HEK293T (cell line): ENCODE measurements at regions not wholly inside any gene's neighbourhood (a gene's known extent, or its start where the extent isn't known, plus 50 kb on each side); places are given as distances from the start of the nearest gene placed in this dataset.

Source experiments
- CTCF ChIA-PET: fragments of 350-600 bp; formaldehyde crosslinking; extraction: SDS; loops from one replicate; lab custom pipeline; 2021; ENCODE audit warnings: antibody characterized with exemption, inconsistent platforms; lab: Yijun Ruan, JAX
- POLR2A ChIA-PET: fragments of 350-600 bp; formaldehyde crosslinking; extraction: SDS; loops from one replicate; lab custom pipeline; 2020; ENCODE audit warnings: antibody characterized with exemption, inconsistent platforms; lab: Yijun Ruan, JAX
- DNase-seq: peaks from one replicate; pipeline ENCODE4 v3.0.0; 2012; ENCODE audit warnings: mixed read lengths; ENCODE audit errors: extremely low spot score
- ARNT ChIP-seq: fragments of 450-650 bp; IDR thresholded peaks from 2 replicates; pipeline ENCODE4 v1.6.1; 2017; ENCODE audit warnings: mild to moderate bottlenecking
- BHLHE40 ChIP-seq: fragments of 450-650 bp; IDR thresholded peaks from 2 replicates; pipeline ENCODE4 v1.6.1; 2016; ENCODE audit warnings: mild to moderate bottlenecking, moderate library complexity, borderline replicate concordance
- CTBP1 ChIP-seq: fragments of 450-650 bp; IDR thresholded peaks from 2 replicates; pipeline ENCODE4 v1.6.1; 2016; ENCODE audit warnings: borderline replicate concordance
- ELF4 ChIP-seq: fragments of 450-650 bp; IDR thresholded peaks from 2 replicates; pipeline ENCODE4 v1.6.1; 2017; ENCODE audit warnings: antibody characterized with exemption
- FOXA1 ChIP-seq: fragments of 450-650 bp; IDR thresholded peaks from 2 replicates; pipeline ENCODE4 v1.6.1; 2016; ENCODE audit warnings: mild to moderate bottlenecking
- FOXK2 ChIP-seq: fragments of 450-650 bp; IDR thresholded peaks from 2 replicates; pipeline ENCODE4 v1.6.1; 2016; ENCODE audit warnings: mild to moderate bottlenecking
- FOXM1 ChIP-seq: fragments of 450-650 bp; IDR thresholded peaks from 2 replicates; pipeline ENCODE4 v1.6.1; 2017; ENCODE audit warnings: mild to moderate bottlenecking, borderline replicate concordance
- HDGF ChIP-seq: fragments of 450-650 bp; IDR thresholded peaks from 2 replicates; pipeline ENCODE4 v1.6.1; 2017; ENCODE audit warnings: antibody characterized with exemption, borderline replicate concordance
- L3MBTL2 ChIP-seq: fragments of 450-650 bp; conservative IDR thresholded peaks from 2 replicates; pipeline ENCODE4 v1.6.1; 2016; ENCODE audit warnings: mild to moderate bottlenecking
- LEF1 ChIP-seq: fragments of 450-650 bp; IDR thresholded peaks from 2 replicates; pipeline ENCODE4 v1.6.1; 2017; ENCODE audit warnings: mild to moderate bottlenecking, borderline replicate concordance
- NFRKB ChIP-seq: fragments of 450-650 bp; IDR thresholded peaks from 2 replicates; pipeline ENCODE4 v1.6.1; 2016; ENCODE audit warnings: mild to moderate bottlenecking, moderate library complexity
- PKNOX1 ChIP-seq: fragments of 450-650 bp; IDR thresholded peaks from 2 replicates; pipeline ENCODE4 v1.6.1; 2016
- SP1 ChIP-seq: fragments of 450-650 bp; IDR thresholded peaks from 2 replicates; pipeline ENCODE4 v1.6.1; 2017
- SUZ12 ChIP-seq: fragments of 450-650 bp; IDR thresholded peaks from 2 replicates; pipeline ENCODE4 v1.6.1; 2016; ENCODE audit warnings: mild to moderate bottlenecking
- TARDBP ChIP-seq: fragments of 450-650 bp; IDR thresholded peaks from 2 replicates; pipeline ENCODE4 v1.6.1; 2016
- ZNF384 ChIP-seq: fragments of 450-650 bp; IDR thresholded peaks from 2 replicates; pipeline ENCODE4 v1.6.1; 2016

- POLR2A ChIA-PET = no interaction called here
- no peak for DNase-seq
- TF ChIP-seq L3MBTL2 (no peak), SP1 (no peak), ELF4 (no peak), LEF1 (no peak), FOXK2 (no peak), HDGF (no peak), FOXM1 (no peak), SUZ12 (no peak)
- CTCF ChIA-PET = no interaction called here
Observed at GRCh38 chr22:47380692-47381091, 618.2 kb downstream of the TBC1D22A start.

DNA sequence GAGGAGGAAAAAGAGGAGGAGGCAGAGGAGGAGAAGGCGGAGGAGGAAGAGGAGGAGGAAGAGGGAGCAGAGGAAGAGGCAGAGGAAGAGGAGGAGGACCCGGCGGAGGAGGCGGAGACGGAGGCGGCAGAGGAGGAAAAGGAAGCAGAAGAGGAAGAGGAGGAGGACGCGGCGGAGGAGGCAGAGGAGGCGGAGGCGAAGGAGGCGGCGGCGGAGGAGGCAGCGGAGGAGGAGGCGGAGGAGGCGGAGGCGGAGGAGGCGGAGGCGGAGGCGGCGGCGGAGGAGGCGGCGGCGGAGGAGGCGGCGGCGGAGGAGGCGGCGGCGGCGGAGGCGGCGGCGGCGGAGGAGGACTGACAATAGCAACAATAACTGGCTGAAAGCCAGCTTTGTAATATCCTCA is 616.6 kb downstream of the TBC1D22A start:
- ChIA-PET CTCF (no interaction called here), POLR2A (no interaction called here)
- DNase-seq = no peak
- TF ChIP-seq HDGF = no peak
- TF ChIP-seq BHLHE40 = no peak
- no peak for TF ChIP-seq ELF4
- no peak for TF ChIP-seq PKNOX1
- TF ChIP-seq NFRKB = no peak
- no peak for TF ChIP-seq LEF1
- TF ChIP-seq FOXM1 = no peak
- no peak for TF ChIP-seq L3MBTL2
- no peak for TF ChIP-seq SUZ12
- TF ChIP-seq FOXK2 = no peak
- TF ChIP-seq CTBP1 = no peak
- no peak for TF ChIP-seq SP1
- TF ChIP-seq TARDBP = no peak
- TF ChIP-seq FOXA1 = no peak
- TF ChIP-seq ARNT = no peak
- TF ChIP-seq ZNF384 = no peak

DNA sequence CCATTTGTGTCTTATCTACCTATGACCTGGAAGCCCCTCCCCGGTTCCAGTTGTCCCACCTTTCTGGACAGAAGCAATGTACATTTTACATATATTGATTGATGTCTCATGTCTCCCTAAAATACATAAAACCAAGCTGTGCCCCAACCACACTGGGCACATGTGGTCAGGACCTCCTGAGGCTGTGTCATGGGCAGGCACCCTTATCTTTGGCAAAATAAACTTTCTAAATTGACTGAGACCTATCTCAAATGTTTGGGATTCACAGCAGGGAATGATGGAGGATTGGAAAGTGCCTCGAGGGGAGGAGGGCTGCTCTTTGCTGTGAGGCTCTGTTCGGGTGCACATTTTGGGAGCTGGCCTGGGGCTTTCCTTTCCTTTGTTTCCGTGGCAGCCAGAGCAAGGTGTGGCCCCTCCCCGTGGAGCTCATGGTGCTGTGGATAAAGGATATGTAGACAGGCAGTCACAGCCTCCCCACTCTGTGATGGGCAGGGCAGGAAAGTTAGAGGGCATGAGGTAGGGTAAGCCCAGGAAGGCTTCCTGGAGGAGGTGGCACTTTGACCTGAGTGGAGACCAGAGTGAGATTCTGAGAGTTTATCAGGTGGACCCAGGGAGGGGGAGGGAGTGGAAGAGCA is 615.6 kb downstream of the TBC1D22A start:
- no peak for TF ChIP-seq FOXK2
- no peak for TF ChIP-seq HDGF
- no peak for TF ChIP-seq NFRKB
- TF ChIP-seq ARNT = no peak
- no peak for TF ChIP-seq LEF1
- TF ChIP-seq SP1 = no peak
- no peak for TF ChIP-seq SUZ12
- TF ChIP-seq BHLHE40 = no peak
- no peak for TF ChIP-seq L3MBTL2
- TF ChIP-seq FOXA1 = no peak
- no peak for TF ChIP-seq PKNOX1
- TF ChIP-seq TARDBP = no peak
- TF ChIP-seq CTBP1 = no peak
- no peak for TF ChIP-seq FOXM1
- no peak for TF ChIP-seq ELF4
- ChIA-PET POLR2A (no interaction called here), CTCF (no interaction called here)
- DNase-seq = no peak

DNA sequence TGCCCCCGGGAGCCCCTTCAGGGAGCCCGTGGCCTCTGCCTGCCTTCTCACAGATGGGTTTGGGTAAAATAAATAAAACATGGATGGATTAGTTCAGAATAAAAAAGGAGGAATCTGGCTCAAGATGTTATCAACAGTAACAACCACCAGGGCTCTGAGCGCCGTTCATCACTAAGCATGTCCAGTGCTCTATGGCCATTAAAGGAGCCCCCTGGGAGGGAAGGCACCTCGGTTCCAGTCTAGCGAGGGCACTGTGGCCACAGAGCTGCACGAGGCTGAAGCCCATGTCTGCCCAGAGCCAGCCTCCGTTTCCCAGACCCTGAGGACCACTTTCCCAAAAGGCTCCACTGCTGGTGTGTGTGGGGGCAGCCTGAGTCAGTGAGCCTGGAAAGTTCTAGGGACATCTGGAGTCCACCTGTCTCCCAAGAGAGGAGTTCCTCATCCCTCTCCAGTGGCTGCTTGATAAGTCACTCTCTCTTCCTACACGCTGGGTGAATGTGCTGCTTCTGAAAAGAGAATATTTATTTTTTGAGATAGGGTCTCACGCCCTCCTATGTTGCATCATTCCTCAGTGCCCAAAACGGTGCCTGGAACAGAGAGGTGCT is 614.6 kb downstream of the TBC1D22A start:
- ChIA-PET CTCF (no interaction called here), POLR2A (no interaction called here)
- no peak for DNase-seq
- TF ChIP-seq PKNOX1 = no peak
- no peak for TF ChIP-seq TARDBP
- no peak for TF ChIP-seq SUZ12
- no peak for TF ChIP-seq FOXM1
- no peak for TF ChIP-seq FOXA1
- TF ChIP-seq HDGF = no peak
- no peak for TF ChIP-seq ARNT
- TF ChIP-seq BHLHE40 = no peak

DNA sequence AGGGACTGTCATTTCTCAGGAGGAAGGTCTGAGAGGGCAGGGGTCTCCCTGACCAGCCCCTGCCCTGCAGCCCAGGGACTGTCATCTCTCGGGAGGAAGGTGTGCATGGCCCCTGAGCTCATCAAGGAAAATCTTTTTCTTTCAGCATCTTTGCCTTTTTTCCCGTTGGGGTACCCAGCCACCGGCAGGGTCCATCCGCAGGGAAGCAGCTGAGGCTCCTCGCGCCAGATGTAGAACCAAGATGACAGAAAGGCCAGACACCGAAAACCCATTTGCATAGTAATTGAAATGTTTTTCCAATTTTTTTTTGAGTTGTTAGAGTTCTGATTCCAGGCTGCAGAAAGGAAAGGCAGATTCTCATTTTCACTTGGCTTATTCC is 613.9 kb downstream of the TBC1D22A start:
- DNase-seq = no peak
- ChIA-PET POLR2A (no interaction called here), CTCF (no interaction called here)
- TF ChIP-seq SUZ12 = no peak
- no peak for TF ChIP-seq ZNF384
- TF ChIP-seq TARDBP = no peak
- no peak for TF ChIP-seq ARNT
- TF ChIP-seq HDGF = no peak
- TF ChIP-seq L3MBTL2 = no peak
- no peak for TF ChIP-seq ELF4

DNA sequence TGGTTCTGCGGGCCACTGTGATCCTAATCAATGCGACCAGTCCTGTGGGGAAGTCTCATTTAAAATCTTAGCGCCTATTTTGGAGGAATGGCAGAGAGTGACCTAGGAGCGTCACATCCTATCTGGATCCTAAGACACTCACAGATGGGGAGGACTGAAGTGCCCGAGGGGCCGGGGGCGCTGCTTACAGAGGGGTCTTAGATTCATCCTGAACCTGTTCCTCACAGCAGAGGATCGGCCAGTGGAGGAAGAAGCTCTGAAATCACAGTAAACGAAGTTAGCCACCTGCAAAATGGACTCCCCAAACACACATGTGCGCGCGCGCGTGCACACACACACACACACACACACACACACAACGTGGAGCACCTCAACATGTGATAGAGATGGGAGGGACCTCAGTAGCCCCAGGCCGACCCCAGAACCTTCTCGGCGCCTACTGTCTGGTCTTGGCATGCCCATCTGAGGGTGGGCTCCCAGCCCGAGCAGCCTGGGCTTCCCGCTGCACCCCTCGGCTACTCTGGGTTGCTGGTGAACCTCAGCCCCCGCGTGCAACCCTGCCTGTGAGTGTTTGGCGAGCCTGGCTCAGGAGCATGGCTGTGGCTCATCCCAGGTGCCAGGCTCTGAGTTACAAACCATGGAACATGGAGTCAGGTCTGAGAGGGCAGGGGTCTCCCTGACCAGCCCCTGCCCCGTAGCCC is 613.3 kb downstream of the TBC1D22A start:
- ChIA-PET CTCF (interaction anchor here (0.7 kb wide), 1 partner anchor 144 kb away, joined by 3 read pairs; no protein-coding TSS in a partner anchor), POLR2A (no interaction called here)
- DNase-seq = no peak
- TF ChIP-seq SP1 (no peak), FOXA1 (no peak)
